Ecto neural progenitor cell (in vitro differentiated cells): ENCODE measurements at regions not wholly inside any gene's neighbourhood (a gene's known extent, or its start where the extent isn't known, plus 50 kb on each side); places are given as distances from the start of the nearest gene placed in this dataset.

Experiments used
- DNase-seq: peaks from one replicate; pipeline ENCODE4 v3.0.0-alpha.2; 2018; ENCODE audit warnings: low spot score

DNA sequence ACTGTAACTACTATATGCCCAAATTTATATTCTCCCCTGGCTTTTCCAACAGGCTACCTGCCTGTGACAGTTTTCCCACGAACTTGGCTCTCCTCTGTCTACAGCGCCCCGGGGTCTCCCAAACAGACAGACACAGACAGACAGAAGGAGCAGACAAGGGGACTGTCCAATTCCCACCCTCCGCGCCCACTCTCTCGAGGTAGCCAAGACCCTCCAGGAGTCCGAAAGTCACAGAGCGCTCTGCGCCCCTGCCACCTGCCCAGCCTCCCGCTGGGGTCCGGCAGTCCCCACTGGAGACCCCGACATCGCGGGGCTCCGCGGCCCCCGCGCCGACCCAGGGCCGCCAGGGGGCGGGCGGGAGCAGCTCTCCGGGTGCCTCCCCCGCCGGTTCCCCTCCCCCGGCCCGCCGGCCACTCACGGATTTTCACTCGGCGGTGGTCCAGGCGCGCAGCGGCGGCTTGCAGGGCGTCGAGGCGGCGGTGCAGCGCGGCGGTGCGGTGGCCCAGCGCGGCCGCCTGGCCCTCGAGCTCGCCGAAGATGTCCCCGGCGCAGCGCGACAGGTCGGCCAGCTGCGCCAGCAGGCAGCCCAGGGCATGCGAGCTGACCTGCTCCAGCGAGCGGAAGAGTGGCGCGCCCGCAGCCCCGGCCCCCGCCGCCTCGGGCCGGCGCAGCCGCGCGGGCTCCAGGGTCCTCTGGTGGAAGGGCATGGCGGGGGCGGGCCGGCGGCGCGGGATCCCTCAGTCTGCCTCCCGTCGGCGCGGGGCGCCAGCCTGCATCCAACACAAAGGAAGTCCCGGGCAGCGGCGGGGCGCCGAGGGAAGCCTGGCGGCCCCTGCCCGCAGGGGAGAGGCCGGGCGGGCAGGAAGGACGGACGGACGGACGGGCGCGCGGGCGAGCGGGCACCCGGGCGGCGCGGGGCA, 81.3 kb upstream of the CCDC28A start:
- peak; percentile 83 for DNase-seq

DNA sequence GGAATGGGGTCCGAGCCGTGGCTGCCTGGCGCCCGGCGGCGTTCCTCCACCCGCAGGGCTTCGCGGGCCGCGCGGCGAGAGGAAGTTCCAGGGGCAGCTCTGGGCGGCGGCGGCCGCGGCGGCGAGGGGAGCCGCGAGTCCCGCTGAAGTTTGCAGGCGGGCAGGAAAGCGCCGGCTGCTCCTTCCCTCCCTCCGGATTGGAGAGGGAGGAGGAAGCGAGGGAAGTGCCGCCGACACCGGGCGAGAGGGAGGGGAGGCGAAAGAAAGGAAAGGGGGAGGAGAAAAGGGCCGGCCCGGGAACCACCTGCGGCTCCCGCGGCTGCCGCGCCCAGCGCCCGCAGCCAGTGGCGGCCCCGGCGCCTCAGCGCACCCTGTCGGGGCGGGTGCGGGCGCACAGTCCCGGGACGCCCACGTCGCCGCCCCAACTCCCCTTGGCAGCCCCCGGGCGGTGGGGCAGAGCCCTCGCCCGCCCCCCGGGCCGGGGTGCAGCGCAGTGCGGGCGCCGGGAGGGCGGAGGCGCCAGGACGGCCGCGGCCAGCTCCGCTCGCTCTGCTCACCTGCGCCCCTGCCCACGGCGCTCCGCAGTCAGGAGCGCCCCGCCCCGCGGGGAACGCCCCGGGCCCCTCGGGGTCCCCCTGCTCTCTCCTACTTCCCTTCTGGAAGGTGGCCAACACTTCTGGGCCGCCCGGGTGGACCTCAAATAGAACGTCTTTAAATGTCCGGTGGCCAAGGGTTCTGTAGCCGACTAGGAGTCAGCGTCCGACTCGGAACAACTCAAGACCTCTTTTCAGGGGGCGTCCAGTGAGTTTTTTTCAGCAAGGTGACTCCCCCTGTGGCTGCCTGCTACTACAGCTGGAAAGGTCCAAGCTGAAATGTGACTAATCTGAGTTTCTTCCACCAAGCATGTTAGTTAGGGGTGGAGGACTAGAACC, 80.3 kb upstream of the CCDC28A start:
- peak; percentile 83 for DNase-seq

DNA sequence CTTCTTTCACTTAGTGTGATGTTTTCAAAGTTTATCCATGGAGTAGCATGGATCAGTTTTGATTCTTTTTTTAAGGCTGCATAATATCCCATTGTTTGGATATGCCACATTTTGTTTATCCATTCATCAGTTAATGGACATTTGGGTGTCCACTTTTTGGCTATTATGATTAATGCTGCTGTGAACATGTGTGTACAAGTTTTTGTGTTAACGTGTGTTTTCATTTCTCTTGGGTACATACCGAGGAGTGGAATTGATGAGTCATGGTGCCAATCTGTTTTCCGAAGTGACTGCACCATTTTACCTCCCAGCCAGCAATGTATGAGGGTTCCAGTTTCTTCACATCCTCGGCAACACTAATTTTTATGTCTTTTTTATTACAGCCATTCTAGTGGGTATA, 78.4 kb upstream of the CCDC28A start:
- no peak for DNase-seq

DNA sequence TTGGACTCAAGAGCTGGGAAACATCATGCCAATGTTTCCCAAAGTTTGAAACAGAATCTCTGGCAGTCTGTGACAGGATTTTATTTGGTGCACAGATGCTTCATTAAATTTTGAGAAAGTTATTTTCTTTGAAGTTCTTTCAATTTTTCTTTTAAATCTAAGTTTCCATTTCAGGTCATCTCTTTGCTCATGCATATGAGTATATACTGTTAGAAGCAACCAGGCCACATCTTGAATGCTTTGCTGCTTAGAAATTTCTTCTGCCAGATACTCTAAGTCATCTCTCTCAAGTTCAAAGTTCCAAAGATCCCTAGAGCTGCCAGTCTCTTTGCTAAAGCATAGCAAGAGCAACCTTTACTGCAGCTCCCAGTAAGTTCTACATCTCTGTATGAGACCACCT, 59.1 kb upstream of the CCDC28A start:
- no peak for DNase-seq

DNA sequence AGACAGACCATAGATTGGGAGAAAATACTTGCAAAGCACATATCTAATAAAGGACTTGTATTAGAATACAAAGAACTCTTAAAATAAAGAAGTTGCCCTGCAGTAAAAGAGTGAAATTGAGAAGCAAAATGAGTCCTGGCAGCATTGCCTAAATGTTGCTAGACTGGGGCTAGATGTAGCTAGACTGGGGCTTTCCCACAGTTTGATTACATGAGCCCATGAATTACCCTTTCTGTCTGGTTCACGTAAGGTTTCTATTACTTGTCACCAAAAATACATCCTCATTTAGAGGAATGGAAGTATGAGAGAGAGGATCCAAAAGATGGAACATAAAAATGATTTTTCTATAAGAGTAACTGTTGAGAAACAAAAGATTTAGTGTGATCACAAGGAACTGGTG, 57.6 kb upstream of the CCDC28A start:
- no peak for DNase-seq

DNA sequence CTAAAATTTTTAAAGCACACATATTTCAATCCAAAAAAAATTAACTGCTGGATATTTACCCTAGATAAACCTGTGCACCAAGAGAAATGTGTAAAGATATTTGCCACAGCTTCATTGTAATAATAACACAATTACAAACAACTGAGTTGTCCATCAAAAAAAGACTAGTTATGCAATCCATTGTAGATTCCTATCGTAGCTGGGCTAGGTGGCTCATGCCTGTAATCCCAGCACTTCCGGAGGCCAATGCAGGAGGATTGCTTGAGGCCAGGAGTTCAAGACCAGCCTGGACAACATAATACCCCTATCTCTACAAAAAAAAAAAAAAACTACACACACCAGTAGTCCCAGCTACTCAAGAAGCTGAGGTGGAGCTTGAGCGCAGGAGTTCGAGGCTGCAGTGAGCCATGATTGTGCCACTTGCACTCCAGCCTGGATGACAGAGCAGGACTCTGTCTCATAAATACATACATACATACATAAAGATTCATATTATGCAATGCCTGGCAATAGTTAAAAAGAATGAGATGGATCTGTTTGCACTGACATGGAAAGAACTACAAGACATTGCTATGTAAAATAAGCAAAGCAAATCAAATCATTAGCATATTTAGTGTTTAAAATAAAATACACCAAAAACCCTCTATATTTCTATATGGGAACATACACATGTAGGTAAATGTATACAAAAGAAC, 56.5 kb upstream of the CCDC28A start:
- no peak for DNase-seq

DNA sequence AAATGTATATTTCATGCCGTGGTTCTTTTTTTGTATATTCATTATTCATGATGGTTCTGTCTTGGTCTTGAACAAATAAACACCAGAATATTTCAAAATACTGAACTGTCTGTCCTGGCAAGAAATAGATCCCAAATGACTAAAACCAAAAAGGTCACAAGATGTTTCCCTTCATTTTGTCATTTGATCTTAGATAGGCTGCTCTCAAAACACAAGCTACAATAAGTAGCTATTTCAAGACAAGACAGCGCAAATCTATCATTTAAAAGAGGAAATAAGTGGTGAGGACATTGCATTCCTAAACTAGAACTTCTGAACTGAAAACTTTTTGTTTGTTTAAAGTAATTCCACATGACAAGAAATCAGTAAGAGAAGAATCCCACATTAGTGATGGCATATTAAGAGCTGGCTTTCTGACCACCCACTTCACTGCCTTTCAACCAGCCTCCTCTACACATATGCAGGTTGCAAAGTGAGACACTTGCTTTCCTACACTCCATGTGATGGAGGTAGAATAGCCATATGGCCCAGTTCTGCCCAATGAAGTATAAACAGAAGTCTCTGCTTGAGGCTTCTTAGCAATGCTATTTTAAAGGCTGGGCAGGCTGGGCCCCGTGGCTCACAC, 54.4 kb upstream of the CCDC28A start:
- DNase-seq = no peak

DNA sequence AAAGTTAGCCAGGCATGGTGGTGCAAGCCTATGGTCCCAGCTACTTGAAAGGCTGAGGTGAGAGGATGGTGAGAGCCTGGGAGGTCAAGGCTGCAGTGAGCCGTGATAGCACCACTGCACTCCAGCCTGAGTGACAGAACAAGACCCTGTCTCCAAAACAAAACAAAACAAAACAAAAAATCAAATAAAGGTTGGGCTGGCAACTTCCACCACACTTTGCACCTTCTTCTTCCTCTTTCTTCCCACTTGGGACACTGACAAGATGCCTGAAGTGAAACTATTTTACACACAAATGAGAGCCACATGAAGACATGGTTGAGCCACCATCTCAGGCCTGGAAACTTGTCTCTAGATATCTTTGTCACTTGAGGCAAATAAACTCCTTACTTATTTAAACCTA, 53.8 kb upstream of the CCDC28A start:
- no peak for DNase-seq

DNA sequence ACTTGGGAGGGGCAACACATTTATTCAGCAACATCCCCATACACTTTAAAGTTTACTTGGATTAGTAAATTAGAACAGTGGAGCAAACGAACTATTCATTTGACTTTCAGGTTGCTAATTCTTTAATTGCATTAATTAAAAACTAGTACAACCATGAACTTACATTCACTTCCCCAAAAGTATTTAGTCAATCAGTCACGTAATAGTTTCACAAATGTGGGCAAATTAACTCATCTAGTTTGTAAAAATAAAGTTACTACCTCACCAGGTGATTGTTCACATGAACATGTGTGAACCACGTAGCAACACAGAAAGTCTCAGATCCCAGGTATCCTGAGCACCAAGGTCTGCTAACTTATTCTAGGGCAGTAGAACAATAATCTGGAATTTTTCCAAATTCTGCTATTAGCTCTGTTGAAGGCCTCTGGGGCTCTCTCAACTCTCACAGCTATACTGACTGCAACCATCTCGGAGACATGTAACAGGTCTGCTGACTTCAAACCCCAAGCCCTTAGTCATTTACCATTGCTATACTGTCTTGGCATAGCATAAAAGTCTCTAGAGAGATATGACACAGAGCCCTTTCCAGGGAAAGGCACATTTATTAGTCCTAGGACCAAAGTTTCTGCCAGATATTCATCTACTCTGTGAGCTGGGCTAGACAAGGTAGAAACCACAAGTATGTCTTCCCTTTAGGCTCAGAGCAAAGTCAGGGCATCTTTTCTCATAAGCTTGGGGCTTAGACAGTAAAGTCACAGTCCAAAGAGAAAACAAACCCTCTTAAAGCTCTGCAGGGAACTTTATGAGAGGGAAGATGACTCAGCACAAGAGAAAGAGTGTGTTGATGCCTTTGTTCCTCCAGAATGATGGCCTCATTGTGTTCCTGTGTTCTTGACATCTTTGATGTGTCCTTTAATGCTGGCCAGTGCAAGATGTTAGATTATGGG, 50.9 kb upstream of the CCDC28A start:
- DNase-seq = no peak
